Inferior parietal cortex (tissue), 1 donor: ENCODE measurements at regions not wholly inside any gene's neighbourhood (a gene's known extent, or its start where the extent isn't known, plus 50 kb on each side); places are given as distances from the start of the nearest gene placed in this dataset.
"Not testable (repeated sequence)": the region's sequence is repeated elsewhere in the genome, so short reads cannot be mapped to it uniquely, and the experiment has no call there.

Source experiments
- DNase-seq: peaks from one replicate; pipeline ENCODE4 v3.0.0-alpha.2; 2016; ENCODE audit errors: extremely low spot score

- DNase-seq = no peak
Observed at GRCh38 chr11:70549386-70549785, 151.1 kb downstream of the CTTN start.

- DNase-seq = no peak
Observed at GRCh38 chr11:70549796-70550195, 151.5 kb downstream of the CTTN start.

GRCh38 chr11:70550456-70551195 lies 152.3 kb downstream of the CTTN start:
- no peak for DNase-seq

GRCh38 chr11:70551351-70552166 lies 153.2 kb downstream of the CTTN start:
- no peak for DNase-seq

- no peak for DNase-seq
Observed at GRCh38 chr11:70552167-70553150, 154.1 kb downstream of the CTTN start.

- DNase-seq = no peak
Observed at GRCh38 chr11:70555078-70555477, 156.7 kb downstream of the CTTN start.

GRCh38 chr11:70556884-70557741 lies 158.8 kb downstream of the CTTN start:
- no peak for DNase-seq

GRCh38 chr11:70557742-70558485 lies 159.6 kb downstream of the CTTN start:
- no peak for DNase-seq

- no peak for DNase-seq
Observed at GRCh38 chr11:70558681-70559080, 160.4 kb downstream of the CTTN start.

GRCh38 chr11:70559516-70559915 lies 161.2 kb downstream of the CTTN start:
- no peak for DNase-seq

GRCh38 chr11:70560621-70561020 lies 162.3 kb downstream of the CTTN start:
- DNase-seq = not testable (repeated sequence)

- no peak for DNase-seq
Observed at GRCh38 chr11:70566768-70567530, 168.6 kb downstream of the CTTN start.

- DNase-seq = no peak
Observed at GRCh38 chr11:70567680-70568034, 169.3 kb downstream of the CTTN start.

- DNase-seq = peak; percentile 44
Observed at GRCh38 chr11:70568035-70568813, 169.9 kb downstream of the CTTN start.

GRCh38 chr11:70568814-70569617 lies 170.7 kb downstream of the CTTN start:
- no peak for DNase-seq

GRCh38 chr11:70569618-70569890 lies 171.2 kb downstream of the CTTN start:
- no peak for DNase-seq

- DNase-seq = no peak
Observed at GRCh38 chr11:70569996-70570692, 171.8 kb downstream of the CTTN start.
